Forelimb muscle (tissue), 1 donor: ENCODE measurements at regions not wholly inside any gene's neighbourhood (a gene's known extent, or its start where the extent isn't known, plus 50 kb on each side); places are given as distances from the start of the nearest gene placed in this dataset.
"Not testable (repeated sequence)": the region's sequence is repeated elsewhere in the genome, so short reads cannot be mapped to it uniquely, and the experiment has no call there.

Experiments used
- DNase-seq: peaks from one replicate; pipeline ENCODE4 v3.0.0-alpha.2; 2013; ENCODE audit warnings: low read depth

DNA sequence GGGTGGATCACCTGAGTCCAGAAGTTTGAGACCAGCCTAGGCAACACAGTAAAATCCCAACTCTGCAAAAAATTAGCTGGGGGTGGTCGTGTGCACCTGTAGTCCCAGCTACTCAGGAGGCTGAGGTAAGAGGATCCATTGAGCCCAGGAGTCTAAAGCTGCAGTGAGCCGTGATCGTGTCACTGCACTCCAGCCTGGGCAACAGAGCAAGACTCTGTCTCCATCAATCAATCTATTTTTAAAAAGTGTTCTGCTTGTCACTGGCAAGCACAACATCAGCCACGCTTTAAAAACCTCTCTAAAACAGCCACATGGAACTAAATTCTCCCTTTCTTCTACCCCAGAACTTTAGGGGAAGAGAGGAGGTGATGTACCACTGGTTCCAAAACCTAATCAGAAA is 131.6 kb upstream of the RREB1 start:
- DNase-seq, result no peak

DNA sequence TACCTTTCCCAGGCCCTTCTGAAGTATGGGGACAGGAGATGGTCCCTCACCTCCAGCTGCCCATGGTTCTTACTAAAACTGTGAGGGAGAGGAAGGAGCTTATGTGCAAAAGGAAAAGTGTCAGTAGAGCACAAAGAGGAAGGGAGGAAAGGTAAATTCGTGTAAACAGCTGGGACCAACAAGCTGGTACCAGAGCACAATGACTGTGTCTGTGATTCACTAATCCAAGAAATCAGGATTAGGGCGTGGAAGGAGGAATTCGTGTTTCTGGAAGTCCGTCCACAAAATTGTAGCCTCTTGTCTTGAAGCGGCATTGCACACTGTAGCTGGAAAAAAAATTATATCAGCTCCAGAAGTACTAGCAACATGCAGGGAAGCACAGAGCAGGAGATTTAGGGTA is 129.0 kb upstream of the RREB1 start:
- DNase-seq, result no peak

DNA sequence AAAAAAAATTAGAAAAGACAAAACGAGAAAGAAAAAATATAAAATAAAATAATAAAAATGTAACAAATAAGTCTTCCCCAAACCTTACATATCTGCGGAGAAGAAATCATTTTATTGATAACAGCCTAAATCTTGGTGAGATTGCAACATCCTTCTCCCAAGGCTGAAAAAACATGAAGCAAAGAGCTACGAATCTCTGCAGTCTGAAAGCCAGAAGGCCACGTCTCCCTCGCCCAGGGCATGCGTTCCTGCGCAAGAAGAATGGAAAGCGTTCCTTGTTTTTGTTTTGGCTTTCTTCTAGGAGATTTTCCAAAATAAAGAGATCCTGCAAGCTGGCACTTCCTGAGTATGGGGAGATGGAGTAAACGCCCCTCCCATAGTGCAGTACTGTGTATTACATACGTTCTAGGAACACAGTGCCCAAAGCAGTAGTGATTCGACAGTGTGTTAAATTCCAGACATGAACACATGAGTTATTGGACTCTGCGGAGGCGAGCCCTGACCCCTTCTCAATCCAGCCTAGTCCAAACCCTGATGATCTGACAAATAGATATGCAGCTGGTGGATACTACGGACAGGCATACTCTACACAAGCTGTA is 126.7 kb upstream of the RREB1 start:
- DNase-seq, result no peak

DNA sequence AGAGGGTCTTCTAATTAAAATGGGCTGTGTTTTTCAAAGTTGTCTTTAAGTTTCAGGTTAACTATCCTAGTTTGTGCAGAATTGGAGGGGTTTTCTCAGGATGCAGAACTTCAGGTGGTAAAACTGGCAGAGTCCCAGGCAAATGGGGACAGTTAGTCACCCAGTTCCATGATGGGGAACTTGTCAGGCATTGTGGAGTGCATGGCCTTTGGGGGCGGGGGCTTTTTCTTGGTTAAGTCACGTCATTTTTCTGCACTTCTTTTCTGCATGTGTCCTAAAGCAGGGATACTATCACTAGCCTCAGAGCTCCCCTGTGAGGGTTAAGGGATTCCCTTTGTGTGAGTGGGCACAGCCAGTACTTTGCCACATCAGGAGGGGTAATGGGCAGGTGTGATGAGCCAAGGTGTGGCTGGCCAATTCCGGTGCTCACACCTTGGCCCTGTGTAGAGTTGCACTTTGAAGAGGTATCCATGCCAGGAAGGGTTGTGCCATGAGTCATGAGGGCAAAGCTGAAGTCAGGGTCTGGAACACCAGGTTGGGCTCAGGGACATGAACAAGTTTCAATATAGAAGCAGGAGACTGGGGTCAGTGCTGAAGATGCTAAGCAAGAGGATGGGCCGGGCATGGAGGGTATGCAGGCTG is 126.0 kb upstream of the RREB1 start:
- DNase-seq, result no peak

DNA sequence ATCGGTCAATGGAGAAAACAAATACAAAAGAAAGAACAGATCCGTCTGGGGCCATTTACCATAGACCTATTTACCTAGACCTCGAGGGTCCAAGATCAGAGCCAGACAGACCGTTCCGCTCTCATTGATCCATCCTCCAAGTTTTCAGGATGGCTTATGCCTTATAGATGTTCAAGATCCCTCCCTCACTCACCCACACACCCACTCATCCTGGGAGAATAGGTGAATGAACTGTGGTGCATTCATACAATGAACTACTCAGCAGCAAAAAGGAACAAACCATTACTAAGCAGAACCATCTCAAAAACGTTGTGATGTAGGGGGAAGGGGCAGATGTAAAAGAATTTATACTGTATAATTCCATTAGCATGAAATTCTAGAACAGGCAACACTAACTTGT is 125.1 kb upstream of the RREB1 start:
- DNase-seq, result no peak

DNA sequence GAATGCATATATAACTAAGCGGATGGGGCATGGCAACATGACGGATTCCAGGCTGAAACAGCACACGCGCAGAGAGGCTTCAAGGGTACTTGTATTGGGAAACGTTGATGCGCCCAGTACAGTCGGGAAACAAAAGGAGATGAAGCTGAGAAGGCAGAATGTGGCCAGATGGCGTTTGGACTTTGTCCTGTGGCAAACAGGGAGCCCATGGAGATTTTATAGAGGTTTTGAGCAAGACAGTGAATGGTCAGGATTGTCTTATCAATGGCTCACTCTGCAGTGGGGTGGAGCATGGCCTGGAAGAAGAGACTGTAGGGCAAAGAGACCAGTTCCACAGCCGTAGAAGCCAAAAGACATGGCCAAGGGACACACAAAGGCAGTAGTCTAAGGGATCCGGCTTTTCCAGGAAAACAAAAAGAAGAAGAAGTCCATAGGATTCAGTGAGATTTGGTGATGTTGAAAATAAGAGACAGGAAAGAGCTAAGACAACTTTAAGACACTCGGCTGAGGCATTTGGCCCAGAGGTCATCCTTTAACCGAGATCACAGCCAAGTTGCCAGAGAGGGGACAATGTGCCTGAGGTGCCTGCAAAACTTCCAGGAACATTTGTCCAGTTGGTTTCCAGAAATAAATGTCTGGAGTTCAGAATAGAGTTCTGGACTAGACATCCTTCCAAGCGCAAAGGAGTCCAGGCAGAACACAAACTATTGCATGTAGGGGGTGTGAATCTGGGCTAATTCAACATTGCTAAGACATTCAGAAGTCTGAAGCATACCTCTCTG is 123.0 kb upstream of the RREB1 start:
- DNase-seq, result no peak

DNA sequence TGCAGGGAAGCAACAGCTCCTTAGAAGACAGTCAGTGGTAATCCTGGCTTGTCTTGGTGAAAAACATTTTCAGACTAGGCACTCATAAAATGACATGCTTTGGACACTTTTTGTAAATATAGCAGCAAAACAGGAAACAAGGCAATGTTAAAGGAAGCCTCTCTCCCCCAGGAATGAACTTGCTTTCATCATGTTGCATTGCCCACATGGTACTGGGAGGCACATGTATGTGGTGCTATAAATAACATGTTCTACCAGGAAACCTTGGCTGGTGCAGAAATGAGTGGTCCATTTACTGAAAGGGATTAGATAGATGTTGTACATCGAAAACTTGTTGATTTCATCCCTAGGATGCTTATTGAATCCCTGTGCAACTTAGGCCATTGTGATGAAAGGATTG is 121.4 kb upstream of the RREB1 start:
- DNase-seq, result no peak

DNA sequence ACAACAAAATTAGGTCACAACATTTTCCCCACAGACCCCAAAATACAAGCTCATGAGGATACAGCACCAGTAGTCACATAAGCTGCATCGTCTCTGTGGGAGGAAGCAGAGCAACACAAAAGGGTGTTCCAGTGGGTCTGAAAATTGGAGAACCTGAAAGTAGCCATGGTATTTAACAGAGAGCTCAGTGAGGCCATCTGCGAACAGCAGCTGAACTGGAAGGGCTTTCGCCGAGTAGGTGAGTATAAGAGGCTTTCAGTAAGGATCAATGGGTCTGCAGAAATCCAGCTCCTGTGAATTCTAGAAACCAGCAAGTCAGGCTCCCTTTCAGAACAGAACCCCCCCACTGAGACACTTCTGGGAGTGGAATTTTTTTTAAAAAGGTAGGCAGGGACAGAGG is 120.0 kb upstream of the RREB1 start:
- no peak for DNase-seq

DNA sequence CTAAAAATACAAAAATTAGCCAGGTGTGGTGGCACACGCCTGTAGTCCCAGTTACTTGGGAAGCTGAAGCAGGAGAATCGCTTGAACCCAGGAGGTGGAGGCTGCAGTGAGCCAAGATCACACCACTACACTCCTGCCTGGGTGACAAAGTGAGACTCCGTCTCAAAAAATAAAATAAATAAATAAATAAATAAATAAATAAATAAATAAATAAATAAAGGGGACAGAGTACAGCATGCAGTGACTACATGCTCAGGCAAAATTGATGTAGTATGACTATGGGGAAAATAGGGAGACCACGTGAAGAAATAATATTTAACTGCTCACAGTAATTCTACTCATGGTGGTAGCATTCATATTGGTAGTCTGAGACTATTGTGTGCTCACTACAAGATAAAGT is 117.7 kb upstream of the RREB1 start:
- not testable (repeated sequence) for DNase-seq

DNA sequence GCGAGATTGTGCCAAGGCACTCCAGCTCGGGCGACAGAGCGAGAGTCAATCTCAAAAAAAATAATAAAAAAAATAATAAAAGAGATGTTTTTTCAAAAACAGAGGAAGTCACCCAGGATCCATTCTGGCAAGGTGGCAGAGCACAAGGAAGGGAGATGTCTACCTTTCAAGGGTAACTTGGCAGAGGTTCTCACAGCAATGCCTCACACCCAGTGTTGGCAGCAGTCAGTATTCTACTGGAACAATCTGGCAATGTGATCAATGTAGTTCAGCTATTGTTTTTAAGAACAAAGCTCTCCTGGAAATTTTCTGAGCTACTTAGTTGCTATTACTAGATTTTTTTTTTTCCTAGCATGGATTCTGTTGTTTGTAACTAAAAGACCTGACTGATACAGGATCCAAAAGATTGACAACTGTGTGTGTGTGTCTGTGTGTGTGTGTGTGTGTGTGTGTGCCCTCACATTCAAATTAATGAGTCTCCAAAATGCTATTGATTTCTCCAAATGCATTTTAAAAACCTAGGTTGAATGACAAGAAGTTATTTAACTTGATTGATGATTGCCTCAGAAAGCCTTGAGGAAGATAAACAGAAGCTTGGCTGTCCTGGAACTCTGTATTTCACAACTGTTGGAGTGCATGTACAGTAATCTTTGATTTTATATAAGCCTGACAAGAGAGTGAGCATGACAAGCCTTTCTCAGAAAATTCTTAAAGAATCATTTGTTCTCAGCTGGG is 114.1 kb upstream of the RREB1 start:
- no peak for DNase-seq

DNA sequence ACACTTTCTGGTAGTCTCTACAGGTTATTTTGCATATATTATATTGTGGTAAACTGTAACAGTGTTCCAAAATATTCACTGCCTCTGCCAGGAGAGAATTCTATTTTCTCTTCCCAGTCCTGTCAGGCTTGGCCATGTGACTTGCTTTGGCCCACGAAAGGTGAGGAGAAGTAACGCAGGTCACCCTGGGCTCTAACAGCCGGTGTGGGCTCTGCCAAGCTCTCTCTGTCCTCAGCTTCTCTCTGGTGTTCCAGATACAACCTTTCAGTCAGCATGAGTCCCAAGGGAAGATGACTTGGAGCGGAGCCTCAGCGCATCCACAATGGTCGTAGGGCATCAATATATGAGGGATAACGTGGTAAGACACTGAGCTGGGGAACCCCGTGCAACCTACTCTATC is 113.0 kb upstream of the RREB1 start:
- no peak for DNase-seq

DNA sequence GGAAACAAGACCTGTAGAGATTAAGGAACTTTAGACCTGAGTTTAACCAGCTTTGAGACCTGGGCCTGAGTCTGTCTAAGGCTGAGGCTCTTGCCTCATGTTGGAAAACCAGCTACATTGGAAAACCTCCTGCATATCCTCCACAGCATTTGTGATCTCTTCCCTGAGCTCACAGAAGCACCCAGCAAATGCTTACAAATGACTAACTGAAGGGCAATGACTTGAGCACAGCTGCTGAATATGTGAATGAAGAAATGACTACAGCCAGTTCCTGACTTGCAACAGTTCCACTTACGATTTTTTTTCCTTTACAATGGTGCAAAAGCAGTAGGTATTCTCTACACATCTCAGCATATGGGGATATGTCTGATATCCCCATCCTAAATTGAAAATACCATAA is 112.4 kb upstream of the RREB1 start:
- DNase-seq, result no peak

DNA sequence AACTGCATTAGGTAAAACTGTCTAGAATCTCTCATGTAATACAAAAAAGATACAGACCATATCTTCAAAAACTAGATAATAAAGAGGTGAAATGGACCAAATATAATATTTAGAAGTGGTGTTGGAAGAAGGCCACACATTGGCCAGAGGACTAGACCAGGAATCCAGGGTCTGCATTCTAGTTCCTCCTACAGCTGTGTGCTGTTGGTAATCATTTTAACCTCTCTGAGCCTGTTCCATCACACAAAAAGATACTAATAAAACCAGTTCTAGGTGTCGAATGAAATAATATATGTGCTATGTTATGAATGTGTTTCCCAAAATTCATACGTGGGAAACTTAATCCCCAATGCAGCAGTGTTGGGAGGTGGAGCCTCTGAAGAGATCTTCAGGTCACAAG is 111.6 kb upstream of the RREB1 start:
- no peak for DNase-seq

DNA sequence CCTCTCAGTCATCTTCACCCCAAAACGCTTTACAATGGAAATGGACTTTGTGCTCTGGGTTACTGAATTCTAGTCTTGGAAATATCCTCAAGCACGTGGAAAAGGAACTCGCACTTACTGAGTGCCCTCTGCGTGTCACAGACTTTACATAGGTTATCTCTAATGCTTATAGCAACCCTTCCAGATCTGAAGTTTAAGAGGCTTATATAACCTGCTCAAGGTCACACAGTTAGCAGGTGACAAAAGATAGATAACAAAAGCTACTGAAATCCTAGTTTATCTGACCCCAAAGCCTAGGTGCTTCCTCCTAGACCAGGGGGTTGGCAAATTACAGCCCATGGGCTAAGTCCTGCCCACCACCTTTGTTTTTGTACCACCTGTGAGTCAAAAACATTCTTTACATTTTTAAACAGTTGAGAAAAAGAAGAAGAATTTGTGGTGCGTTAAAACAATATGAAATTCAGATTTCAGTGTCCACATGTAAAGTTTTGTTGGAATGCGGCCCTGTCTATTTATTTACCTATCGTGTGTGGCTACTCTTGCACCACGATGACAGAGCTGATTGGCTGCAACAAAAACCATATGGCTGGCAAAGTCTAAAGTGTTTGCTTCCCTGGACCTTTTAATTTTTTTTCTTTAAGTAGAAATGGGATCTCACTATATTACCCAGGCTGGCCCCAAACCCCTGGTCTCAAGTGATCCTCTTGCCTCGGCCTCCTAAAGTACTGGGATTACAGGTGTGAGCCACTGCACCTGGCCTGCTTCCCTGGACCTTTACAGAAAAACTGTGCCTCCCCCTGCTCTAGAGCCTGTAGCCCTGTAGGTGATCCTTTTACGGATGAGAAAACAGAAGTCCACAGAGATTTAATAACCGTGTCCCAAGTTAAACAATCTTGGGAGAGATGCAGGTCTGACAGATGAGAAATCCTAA is 110.2 kb upstream of the RREB1 start:
- no peak for DNase-seq

DNA sequence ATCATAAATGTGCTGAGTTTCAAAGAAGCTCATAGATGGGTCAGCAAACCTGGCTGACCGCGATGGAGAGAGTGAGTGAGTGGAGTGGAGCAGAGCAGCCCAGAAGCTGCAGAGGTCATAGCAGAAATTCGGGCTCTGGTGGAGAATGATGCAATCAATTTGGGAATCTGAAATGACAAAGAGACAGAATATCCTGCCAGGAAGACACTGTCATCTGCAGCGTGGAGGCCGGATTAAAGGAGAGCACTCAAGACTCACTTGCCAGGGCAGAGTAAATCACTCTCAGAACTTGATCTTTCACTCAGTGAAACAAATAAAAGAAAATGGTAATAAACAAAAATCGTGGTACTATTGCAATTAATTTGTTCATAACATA is 109.6 kb upstream of the RREB1 start:
- no peak for DNase-seq

DNA sequence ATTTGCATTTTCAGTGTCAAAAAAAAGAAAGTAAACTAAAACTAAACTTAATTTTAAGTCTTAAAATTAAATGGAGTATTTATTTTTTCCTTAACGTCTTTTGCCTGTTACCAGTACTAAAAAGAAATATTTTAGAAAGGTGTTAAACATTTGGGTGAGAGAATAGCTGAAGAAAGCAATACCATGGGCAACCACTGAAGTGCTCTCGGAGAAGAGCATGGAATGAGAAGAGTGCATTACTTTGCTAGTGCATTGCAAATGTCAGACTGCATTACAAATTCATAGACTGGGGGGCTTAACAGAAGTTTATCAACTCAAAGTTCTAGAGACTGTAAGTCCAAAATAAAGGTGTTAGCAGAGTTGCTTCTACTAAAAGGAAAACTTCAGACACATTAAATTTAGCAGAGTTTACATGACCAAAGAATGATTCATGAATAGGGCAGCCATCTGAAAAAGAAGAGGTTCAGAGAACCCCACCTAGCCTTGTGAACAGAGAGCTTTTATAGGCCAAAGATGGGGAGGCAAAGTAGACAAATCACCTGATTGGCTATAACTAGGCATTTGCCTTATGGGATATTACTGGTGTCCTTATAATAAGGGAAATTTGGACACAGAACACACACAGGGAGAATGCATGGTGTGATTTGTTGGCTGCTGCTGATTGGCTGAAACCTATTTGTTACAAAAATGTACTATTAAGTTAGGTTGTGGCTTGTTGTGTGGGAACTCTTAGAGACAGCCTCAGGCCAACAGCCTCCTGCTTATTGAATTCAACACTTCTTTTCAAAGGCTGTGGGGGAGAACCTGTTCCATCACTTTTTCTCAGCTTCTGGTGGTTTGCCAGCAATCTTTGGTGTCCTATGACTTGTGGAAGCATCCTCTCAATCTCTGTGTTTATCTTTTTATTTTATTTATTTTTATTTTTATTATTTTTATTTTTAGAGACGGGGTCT is 106.7 kb upstream of the RREB1 start:
- DNase-seq, result no peak

DNA sequence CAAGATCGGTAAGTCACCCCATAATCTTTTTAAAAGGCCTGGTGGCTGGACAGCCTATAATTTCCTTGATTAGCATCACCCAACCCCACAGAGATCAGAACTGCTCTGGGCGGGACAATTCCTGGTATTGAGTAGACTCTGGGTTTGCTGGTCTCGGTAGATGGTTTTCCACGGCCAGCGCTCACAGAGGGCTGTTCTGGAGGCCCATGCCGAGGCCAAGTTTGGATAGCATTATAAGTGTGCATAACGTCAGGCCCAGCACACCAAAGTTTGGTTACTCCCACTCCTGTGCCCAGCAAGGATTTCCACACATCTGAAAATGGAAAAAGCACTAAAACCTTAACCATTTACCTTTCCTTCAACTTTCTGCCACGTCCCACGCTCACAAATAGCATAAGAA is 104.7 kb upstream of the RREB1 start:
- DNase-seq, result no peak

DNA sequence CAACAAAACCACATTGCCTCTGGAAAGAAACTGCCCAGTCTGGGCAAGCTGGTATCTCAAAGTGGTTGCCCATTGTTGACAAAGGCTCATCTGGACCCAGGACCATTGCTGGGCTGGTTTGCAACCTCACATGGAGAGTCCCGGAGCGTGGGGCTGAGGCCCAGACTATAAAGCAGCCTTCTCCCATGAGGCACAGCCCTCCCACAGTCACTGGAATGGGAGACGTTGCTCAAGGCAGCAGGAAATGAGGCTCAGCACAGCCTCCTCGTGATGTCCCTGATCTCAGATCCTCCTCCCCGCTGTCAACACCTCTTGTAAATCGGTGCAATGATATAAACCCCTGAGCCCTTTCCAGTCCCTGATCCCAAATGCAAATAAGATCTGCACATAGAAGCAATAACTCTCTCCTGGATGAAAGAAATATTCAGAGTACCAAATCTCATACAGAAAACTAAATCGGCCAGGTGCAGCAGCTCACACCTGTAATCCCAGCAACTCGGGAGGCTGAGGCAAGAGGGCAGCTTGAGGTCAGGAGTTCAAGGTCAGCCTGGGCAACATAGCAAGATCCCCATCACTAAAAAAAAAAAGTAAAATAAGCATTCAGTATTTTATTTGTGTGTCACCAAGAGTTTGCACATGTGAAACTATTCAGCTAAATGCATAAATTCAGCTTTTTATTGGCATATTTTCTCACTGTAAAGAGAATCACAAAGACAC is 103.0 kb upstream of the RREB1 start:
- no peak for DNase-seq

DNA sequence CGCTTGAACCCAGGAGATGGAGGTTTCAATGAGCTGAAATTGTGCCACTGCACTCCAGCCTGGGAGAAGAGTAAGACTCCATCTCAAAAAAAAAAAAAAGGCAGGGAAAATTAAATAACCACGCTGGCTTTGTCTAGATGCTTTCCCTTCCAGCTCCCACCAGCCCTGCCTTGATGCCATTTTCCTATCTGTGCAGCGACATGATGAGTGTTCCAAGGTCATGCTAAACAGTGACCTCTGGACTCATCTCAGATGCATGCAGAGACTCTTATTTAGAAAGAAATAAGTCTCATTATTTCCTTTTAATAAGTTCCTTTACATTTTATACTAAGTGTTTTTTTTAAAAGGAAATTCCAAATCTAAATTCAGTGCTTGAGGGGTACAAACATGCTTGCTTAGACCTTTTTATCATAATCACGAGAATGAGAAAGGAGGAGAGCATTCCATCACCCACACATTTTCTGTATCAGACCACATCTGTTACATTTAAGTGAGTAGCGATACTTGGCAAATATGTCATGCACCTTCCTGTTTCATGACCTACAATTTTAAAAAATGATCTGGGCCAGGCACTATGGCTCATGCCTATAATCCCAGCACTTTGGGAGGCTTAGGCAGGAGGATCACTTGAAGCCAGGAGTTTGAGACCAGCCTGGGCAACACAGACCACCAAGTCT is 101.1 kb upstream of the RREB1 start:
- DNase-seq, result no peak
